Loucy (cell line): ENCODE measurements at regions not wholly inside any gene's neighbourhood (a gene's known extent, or its start where the extent isn't known, plus 50 kb on each side); places are given as distances from the start of the nearest gene placed in this dataset.

Source experiments
- EZH2phosphoT487 ChIP-seq: fragments of 200-600 bp; IDR thresholded peaks from 2 replicates; pipeline ENCODE4 v1.6.1; 2018; ENCODE audit warnings: antibody characterized with exemption, mild to moderate bottlenecking, moderate library complexity, borderline replicate concordance
- TF ChIP-seq, protein P1 (sequence below): fragments of 200-600 bp; sonication (generic); conservative IDR thresholded peaks from 2 replicates; pipeline ENCODE4 v1.5.1; 2014; ENCODE audit warnings: mild to moderate bottlenecking, antibody characterized with exemption, low read length

DNA sequence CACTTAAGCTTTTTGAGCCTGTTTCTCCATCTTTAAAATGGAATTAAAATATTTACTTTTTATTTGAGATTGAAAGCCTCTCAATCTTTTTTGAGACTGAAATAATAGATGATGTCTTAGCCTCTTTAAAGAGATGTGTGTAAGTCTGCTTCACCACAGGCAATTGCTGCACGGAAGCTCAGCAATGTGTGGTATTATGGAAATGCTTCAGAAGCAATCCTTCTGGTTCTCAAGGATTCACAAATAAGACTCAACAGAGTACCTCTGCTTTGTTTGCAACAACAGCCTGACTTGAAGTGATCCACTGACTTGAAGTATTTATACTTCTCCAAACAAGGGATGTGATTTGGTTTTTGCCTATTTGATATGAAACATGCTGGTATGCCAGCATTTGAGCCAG, 332.0 kb upstream of the RASGRP1 start:
- TF ChIP-seq, protein P1, sequence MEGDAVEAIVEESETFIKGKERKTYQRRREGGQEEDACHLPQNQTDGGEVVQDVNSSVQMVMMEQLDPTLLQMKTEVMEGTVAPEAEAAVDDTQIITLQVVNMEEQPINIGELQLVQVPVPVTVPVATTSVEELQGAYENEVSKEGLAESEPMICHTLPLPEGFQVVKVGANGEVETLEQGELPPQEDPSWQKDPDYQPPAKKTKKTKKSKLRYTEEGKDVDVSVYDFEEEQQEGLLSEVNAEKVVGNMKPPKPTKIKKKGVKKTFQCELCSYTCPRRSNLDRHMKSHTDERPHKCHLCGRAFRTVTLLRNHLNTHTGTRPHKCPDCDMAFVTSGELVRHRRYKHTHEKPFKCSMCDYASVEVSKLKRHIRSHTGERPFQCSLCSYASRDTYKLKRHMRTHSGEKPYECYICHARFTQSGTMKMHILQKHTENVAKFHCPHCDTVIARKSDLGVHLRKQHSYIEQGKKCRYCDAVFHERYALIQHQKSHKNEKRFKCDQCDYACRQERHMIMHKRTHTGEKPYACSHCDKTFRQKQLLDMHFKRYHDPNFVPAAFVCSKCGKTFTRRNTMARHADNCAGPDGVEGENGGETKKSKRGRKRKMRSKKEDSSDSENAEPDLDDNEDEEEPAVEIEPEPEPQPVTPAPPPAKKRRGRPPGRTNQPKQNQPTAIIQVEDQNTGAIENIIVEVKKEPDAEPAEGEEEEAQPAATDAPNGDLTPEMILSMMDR: no peak
- TF ChIP-seq EZH2phosphoT487: no peak
